ENCODE measurements at regions not wholly inside any gene's neighbourhood (a gene's known extent, or its start where the extent isn't known, plus 50 kb on each side); places are given as distances from the start of the nearest gene placed in this dataset.

DNA sequence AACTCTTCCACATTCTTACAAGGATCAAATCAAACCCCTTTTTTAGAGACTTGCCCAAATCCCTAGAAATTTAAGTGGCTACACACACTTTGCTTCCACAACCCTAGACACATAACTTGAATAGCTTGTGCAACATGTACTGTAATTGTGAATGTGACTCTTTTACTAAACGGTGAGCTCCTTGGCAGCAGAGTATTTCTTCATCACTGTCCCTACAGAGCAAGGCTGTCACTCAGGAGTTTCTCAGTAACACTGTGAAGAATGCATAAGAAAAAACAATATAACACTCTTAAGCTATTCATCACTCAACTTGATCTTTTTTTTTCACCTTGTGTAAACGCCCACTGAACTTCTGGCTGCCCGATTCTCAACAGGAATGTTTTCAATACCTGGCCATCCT is 53.8 kb upstream of the ADAMTS18 start:
- H3K4me3 ChIP-seq (replicated peaks in 1 of 2; ENCODE audit: low read depth in 2 of 2, low read length in 2 of 2) = no peak overlapping the region
- DNase-seq (ENCODE audit: low read depth in 2 of 2) = no peak
- TF ChIP-seq, protein P1, sequence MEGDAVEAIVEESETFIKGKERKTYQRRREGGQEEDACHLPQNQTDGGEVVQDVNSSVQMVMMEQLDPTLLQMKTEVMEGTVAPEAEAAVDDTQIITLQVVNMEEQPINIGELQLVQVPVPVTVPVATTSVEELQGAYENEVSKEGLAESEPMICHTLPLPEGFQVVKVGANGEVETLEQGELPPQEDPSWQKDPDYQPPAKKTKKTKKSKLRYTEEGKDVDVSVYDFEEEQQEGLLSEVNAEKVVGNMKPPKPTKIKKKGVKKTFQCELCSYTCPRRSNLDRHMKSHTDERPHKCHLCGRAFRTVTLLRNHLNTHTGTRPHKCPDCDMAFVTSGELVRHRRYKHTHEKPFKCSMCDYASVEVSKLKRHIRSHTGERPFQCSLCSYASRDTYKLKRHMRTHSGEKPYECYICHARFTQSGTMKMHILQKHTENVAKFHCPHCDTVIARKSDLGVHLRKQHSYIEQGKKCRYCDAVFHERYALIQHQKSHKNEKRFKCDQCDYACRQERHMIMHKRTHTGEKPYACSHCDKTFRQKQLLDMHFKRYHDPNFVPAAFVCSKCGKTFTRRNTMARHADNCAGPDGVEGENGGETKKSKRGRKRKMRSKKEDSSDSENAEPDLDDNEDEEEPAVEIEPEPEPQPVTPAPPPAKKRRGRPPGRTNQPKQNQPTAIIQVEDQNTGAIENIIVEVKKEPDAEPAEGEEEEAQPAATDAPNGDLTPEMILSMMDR (IDR thresholded peaks at IDR 0.05; ENCODE audit: low read depth, low read length) = no peak

DNA sequence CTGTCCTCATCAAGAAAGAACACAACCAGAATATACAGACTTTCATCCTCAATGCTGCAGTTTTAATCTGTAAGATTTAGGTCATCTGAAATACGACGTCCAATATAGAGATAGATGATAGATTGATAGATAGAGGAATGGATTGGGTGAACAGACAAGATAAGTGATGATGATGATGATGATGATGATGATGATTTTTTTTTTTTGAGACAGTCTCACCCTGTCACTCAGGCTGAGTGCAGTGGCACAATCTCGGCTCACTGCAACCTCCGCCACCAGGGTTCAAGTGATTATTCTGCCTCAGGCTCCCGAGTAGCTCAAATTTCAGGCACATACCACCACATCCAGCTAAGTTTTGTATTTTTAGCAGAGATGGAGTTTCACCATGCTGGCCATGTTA is 56.3 kb upstream of the ADAMTS18 start:
- H3K4me3 ChIP-seq (replicated peaks in 1 of 2; ENCODE audit: low read depth in 2 of 2, low read length in 2 of 2) = no peak overlapping the region
- DNase-seq (ENCODE audit: low read depth in 2 of 2) = no peak
- TF ChIP-seq, protein P1 (IDR thresholded peaks at IDR 0.05; ENCODE audit: low read depth, low read length) = no peak

DNA sequence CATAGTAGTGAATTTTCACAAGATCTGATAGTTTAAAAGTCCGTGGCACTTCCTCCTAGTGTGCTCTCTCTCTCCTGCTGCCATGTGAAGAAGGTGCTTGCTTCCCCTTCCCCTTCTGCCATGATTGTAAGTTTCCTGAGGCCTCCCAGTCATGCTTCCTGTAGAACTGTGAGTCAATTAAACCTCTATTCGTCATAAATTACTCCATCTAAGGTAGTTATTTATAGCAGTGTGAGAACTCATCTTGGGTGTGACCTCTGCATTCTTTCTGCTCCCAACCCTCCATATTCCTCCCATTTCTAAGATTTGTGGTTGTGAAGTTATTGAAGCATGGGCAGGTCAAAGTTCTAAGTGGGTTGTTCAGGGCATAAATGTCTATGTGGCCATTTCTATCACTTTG is 62.1 kb upstream of the ADAMTS18 start:
- H3K4me3 ChIP-seq (replicated peaks in 1 of 2; ENCODE audit: low read depth in 2 of 2, low read length in 2 of 2) = no peak overlapping the region
- TF ChIP-seq, protein P1 (IDR thresholded peaks at IDR 0.05; ENCODE audit: low read depth, low read length) = no peak
- peak in 1 of 2 donors; percentile 47 for DNase-seq (ENCODE audit: low read depth in 2 of 2)

DNA sequence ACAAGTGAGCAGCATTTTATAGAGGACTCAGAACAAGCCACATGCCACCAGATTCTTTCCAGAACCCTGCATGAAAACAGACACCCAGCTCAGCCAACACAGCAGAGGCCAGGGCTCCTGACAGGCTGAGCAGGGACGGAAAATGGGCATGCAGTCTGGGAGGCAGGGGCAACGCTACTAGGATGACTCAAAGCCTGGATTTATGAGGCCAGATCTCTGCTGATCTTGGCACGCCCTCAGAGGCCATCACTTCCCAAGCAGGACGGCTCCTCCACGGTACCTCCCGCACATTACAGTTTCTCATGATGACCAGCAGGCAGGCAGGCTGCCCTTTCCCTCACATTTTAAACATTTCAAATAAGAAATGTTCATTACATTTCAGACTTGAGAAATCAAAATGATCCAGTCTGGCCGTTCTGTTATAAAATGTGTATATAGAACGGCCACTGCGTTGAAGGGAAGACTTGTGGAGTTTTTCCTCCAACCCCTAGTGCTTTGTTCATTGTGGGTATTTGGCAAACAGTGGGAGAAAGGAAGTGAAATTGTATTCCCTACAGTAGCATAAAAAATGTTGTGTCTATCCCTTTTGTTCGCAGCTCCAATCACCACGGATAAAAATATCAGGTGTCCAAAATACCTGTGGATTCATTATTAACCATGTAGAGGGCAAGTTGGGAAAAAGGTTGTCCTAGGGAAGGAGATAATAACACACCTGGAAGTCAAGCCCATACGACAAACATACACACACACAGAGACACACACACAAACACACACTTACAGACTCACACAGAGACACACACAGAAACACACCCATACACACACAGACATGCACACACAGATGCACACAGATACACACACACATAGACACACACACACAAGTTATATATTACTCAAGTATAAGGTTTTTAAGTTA is 64.8 kb upstream of the ADAMTS18 start:
- TF ChIP-seq, protein P1 (IDR thresholded peaks at IDR 0.05; ENCODE audit: low read depth, low read length) = peak; percentile 16
- peak; percentile 13 to 80 for DNase-seq (ENCODE audit: low read depth in 2 of 2)
- H3K4me3 ChIP-seq (replicated peaks in 1 of 2; ENCODE audit: low read depth in 2 of 2, low read length in 2 of 2) = no peak overlapping the region

DNA sequence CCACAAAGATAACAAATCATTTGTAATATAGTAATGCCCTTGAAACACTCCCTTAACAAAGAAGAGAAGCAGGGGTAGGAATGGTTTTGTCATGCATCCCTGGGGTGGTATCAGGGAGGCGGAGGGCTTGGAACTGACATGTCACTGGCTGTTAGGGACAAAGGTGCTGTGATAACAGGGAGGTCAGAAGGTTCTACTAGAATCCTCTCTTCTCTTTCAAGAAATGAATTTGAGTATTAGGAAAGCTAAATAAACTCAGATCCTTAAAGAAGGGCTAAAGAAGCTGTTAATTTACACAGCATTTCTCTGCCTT is 65.4 kb upstream of the ADAMTS18 start:
- no peak overlapping the region for H3K4me3 ChIP-seq (replicated peaks in 1 of 2; ENCODE audit: low read depth in 2 of 2, low read length in 2 of 2)
- no peak for DNase-seq (ENCODE audit: low read depth in 2 of 2)
- TF ChIP-seq, protein P1 (IDR thresholded peaks at IDR 0.05; ENCODE audit: low read depth, low read length) = no peak

DNA sequence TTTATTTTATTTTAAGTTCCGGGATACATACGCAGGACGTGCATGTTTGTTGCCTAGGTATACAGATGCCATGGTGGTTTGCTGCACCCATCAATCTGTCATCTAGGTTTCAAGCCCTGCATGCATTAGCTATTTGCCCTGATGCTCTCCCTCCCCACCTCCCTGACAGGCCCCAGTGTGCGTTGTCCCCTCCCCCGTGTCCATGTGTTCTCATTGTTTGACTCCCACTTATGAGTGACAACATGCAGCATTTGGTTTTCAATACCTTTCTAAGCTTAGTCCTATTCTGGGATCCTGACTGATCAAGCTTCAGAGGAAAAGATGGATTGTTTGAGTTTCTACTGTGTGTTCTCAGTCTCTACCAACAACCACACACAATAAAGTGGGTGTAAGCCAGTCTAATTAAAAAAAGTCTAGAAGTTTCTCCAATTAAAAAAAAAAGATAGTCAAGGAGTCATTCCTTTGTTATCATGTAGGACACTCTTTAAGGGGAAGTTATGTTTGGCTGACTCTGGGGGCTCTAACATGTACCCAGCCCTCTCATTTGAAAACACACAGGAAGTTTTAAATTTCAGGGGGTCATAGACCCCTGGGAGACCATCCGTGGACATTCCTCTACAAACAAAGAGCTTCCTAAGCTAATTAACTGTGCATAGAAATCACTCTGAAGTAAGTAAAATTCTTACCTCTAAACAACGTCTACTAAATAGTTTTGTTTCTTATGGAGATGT is 66.3 kb upstream of the ADAMTS18 start:
- H3K4me3 ChIP-seq (replicated peaks in 1 of 2; ENCODE audit: low read depth in 2 of 2, low read length in 2 of 2) = no peak overlapping the region
- no peak for DNase-seq (ENCODE audit: low read depth in 2 of 2)
- TF ChIP-seq, protein P1 (IDR thresholded peaks at IDR 0.05; ENCODE audit: low read depth, low read length) = no peak
